ENCODE measurements at regions not wholly inside any gene's neighbourhood (a gene's known extent, or its start where the extent isn't known, plus 50 kb on each side); places are given as distances from the start of the nearest gene placed in this dataset.

DNA sequence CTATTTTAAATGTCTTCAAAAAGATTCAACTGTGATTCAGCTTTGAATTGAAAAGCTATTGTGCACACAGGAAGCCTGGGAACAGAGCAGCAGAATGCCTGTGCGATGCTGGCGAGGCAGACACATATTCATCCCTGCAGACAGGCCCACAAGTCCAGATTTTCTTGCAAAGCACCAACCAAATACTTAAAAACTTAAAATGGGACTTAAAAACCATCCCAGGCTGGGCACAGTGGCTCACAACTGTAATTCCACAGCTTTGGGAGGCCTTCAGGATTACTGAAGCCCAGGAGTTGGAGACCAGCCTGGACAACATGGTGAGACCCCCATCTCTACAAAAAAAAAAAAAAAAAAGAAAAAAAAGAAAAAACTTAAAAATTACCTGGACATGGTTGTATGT is 122.6 kb upstream of the SERPIND1 start:
- TF ChIP-seq, protein P1, sequence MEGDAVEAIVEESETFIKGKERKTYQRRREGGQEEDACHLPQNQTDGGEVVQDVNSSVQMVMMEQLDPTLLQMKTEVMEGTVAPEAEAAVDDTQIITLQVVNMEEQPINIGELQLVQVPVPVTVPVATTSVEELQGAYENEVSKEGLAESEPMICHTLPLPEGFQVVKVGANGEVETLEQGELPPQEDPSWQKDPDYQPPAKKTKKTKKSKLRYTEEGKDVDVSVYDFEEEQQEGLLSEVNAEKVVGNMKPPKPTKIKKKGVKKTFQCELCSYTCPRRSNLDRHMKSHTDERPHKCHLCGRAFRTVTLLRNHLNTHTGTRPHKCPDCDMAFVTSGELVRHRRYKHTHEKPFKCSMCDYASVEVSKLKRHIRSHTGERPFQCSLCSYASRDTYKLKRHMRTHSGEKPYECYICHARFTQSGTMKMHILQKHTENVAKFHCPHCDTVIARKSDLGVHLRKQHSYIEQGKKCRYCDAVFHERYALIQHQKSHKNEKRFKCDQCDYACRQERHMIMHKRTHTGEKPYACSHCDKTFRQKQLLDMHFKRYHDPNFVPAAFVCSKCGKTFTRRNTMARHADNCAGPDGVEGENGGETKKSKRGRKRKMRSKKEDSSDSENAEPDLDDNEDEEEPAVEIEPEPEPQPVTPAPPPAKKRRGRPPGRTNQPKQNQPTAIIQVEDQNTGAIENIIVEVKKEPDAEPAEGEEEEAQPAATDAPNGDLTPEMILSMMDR (IDR thresholded peaks at IDR 0.05 in 8 of 11, conservative IDR thresholded peaks at IDR 0.05 in 3 of 11): no peak
- TF ChIP-seq POLR2A (IDR thresholded peaks at IDR 0.05) (no peak), POLR2AphosphoS5 (IDR thresholded peaks at IDR 0.05) (no peak)

Data from spleen (tissue), 7 donors.